ENCODE measurements at regions not wholly inside any gene's neighbourhood (a gene's known extent, or its start where the extent isn't known, plus 50 kb on each side); places are given as distances from the start of the nearest gene placed in this dataset.

GRCh38 chr2:104923665-104924064, 69.8 kb downstream of the POU3F3 start:
- Histone ChIP-seq H3K27me3 (ENCODE audit: insufficient read depth, poor library complexity, severe bottlenecking) (peaks cover 3% of the 10 kb centered on the region), H3K36me3 (ENCODE audit: low read depth) (no peaks in the 10 kb centered on the region), H3K9me3 (ENCODE audit: severe bottlenecking) (no peaks in the 10 kb centered on the region), H3K27ac (ENCODE audit: poor library complexity, severe bottlenecking) (no peak overlapping the region), H3K4me1 (ENCODE audit: insufficient read depth, poor library complexity, severe bottlenecking) (no peaks in the 10 kb centered on the region), H3K4me3 (ENCODE audit: severe bottlenecking) (no peak overlapping the region)
- TF ChIP-seq CTCF (IDR thresholded peaks at IDR 0.05; ENCODE audit: poor library complexity, severe bottlenecking): no peak
- no peak for ATAC-seq (ENCODE audit: low read depth)
- no peak for DNase-seq (ENCODE audit: low spot score)

- Histone ChIP-seq H3K27me3 (ENCODE audit: insufficient read depth, poor library complexity, severe bottlenecking) (peaks cover 31% of the 10 kb centered on the region), H3K9me3 (ENCODE audit: severe bottlenecking) (no peaks in the 10 kb centered on the region), H3K36me3 (ENCODE audit: low read depth) (no peaks in the 10 kb centered on the region), H3K4me3 (ENCODE audit: severe bottlenecking) (no peak overlapping the region), H3K4me1 (ENCODE audit: insufficient read depth, poor library complexity, severe bottlenecking) (no peaks in the 10 kb centered on the region), H3K27ac (ENCODE audit: poor library complexity, severe bottlenecking) (no peak overlapping the region)
- ATAC-seq (ENCODE audit: low read depth): no peak
- no peak for TF ChIP-seq CTCF (IDR thresholded peaks at IDR 0.05; ENCODE audit: poor library complexity, severe bottlenecking)
- DNase-seq (ENCODE audit: low spot score): no peak
Observed at GRCh38 chr2:104929663-104930062, 75.7 kb downstream of the POU3F3 start.

- ATAC-seq (ENCODE audit: low read depth): no peak
- Histone ChIP-seq H3K4me1 (ENCODE audit: insufficient read depth, poor library complexity, severe bottlenecking) (no peaks in the 10 kb centered on the region), H3K36me3 (ENCODE audit: low read depth) (no peaks in the 10 kb centered on the region), H3K4me3 (ENCODE audit: severe bottlenecking) (no peak overlapping the region), H3K27me3 (ENCODE audit: insufficient read depth, poor library complexity, severe bottlenecking) (peaks cover 31% of the 10 kb centered on the region), H3K27ac (ENCODE audit: poor library complexity, severe bottlenecking) (no peak overlapping the region), H3K9me3 (ENCODE audit: severe bottlenecking) (no peaks in the 10 kb centered on the region)
- TF ChIP-seq CTCF (IDR thresholded peaks at IDR 0.05; ENCODE audit: poor library complexity, severe bottlenecking): no peak
- no peak for DNase-seq (ENCODE audit: low spot score)
Observed at GRCh38 chr2:104930732-104931131, 76.8 kb downstream of the POU3F3 start.

- Histone ChIP-seq H3K36me3 (ENCODE audit: low read depth) (no peaks in the 10 kb centered on the region), H3K4me1 (ENCODE audit: insufficient read depth, poor library complexity, severe bottlenecking) (no peaks in the 10 kb centered on the region), H3K9me3 (ENCODE audit: severe bottlenecking) (no peaks in the 10 kb centered on the region), H3K27me3 (ENCODE audit: insufficient read depth, poor library complexity, severe bottlenecking) (peaks cover 33% of the 10 kb centered on the region), H3K27ac (ENCODE audit: poor library complexity, severe bottlenecking) (no peak overlapping the region), H3K4me3 (ENCODE audit: severe bottlenecking) (no peak overlapping the region)
- no peak for TF ChIP-seq CTCF (IDR thresholded peaks at IDR 0.05; ENCODE audit: poor library complexity, severe bottlenecking)
- ATAC-seq (ENCODE audit: low read depth): no peak
- DNase-seq (ENCODE audit: low spot score): no peak
Observed at GRCh38 chr2:104932243-104932642, 78.3 kb downstream of the POU3F3 start.

DNA sequence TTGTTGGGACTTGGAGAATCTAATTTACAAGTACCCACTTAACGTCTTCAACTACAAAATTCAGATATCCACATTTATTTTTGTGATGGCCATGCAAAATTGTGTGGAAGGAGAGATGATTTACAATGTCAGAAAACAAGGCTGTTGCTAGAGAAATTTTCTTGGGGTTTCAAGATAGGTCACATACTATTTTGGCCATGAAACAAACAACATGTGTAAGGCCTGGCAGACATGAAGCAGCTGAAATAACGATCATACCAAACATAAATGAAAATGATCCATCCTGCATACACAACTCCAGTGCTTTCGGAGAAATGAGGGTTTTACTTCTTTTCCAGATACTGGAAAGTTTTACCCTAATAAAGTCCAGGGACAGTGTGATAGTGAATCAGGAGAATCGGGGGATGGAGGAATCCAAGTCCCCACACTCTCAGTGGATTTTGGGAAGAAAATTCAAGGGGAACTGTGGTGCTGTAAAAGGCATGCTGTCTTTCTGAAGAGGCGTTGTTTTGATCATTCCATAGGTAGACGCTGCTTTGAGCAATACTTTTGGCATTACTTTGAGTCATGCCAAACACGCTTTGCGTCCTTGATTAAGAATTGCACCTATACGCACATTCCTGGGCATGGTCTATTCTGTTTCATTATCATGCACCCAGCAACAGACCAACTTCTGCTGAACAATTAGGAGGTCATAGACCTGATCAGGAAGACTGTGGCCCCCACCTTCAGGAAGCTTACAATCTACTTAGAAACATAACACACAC, 79.4 kb downstream of the POU3F3 start:
- Histone ChIP-seq H3K4me1 (ENCODE audit: insufficient read depth, poor library complexity, severe bottlenecking) (no peaks in the 10 kb centered on the region), H3K27ac (ENCODE audit: poor library complexity, severe bottlenecking) (no peak overlapping the region), H3K9me3 (ENCODE audit: severe bottlenecking) (no peaks in the 10 kb centered on the region), H3K36me3 (ENCODE audit: low read depth) (no peaks in the 10 kb centered on the region), H3K27me3 (ENCODE audit: insufficient read depth, poor library complexity, severe bottlenecking) (peaks cover 39% of the 10 kb centered on the region), H3K4me3 (ENCODE audit: severe bottlenecking) (no peak overlapping the region)
- DNase-seq (ENCODE audit: low spot score) (no peak), ATAC-seq (ENCODE audit: low read depth) (no peak)
- TF ChIP-seq CTCF (IDR thresholded peaks at IDR 0.05; ENCODE audit: poor library complexity, severe bottlenecking): no peak
